NCI-H146 treated with DMSO at 0.1 percent for 48 hours (cell line): ENCODE measurements at regions not wholly inside any gene's neighbourhood (a gene's known extent, or its start where the extent isn't known, plus 50 kb on each side); places are given as distances from the start of the nearest gene placed in this dataset.

ENCODE experiments used
- DNase-seq: peaks from one replicate; lab custom pipeline; 2025; ENCODE audit not compliant: unreplicated experiment; lab: John Stamatoyannopoulos, UW

GRCh38 chr11:42571131-42571877 lies 740.5 kb upstream of the API5 start:
- DNase-seq: no peak

- no peak for DNase-seq
These were observed 739.8 kb upstream of the API5 start for GRCh38 chr11:42571878-42572610.

GRCh38 chr11:42576318-42576717 lies 735.5 kb upstream of the API5 start:
- no peak for DNase-seq

GRCh38 chr11:42589286-42589685 lies 722.5 kb upstream of the API5 start:
- no peak for DNase-seq

GRCh38 chr11:42591841-42592240 lies 720.0 kb upstream of the API5 start:
- no peak for DNase-seq

GRCh38 chr11:42593441-42593840 lies 718.4 kb upstream of the API5 start:
- no peak for DNase-seq

- DNase-seq: no peak
These were observed 715.9 kb upstream of the API5 start for GRCh38 chr11:42595876-42596275.

- no peak for DNase-seq
These were observed 715.1 kb upstream of the API5 start for GRCh38 chr11:42596576-42597145.

- DNase-seq: no peak
These were observed 713.5 kb upstream of the API5 start for GRCh38 chr11:42598341-42598740.

GRCh38 chr11:42620796-42621195 lies 691.0 kb upstream of the API5 start:
- no peak for DNase-seq

GRCh38 chr11:42625757-42626665 lies 685.8 kb upstream of the API5 start:
- DNase-seq: no peak

- no peak for DNase-seq
These were observed 680.5 kb upstream of the API5 start for GRCh38 chr11:42631220-42631843.

- no peak for DNase-seq
These were observed 664.8 kb upstream of the API5 start for GRCh38 chr11:42646959-42647358.

- no peak for DNase-seq
These were observed 663.8 kb upstream of the API5 start for GRCh38 chr11:42647993-42648392.

- no peak for DNase-seq
These were observed 660.2 kb upstream of the API5 start for GRCh38 chr11:42651621-42652020.

- DNase-seq: no peak
These were observed 654.6 kb upstream of the API5 start for GRCh38 chr11:42657169-42657568.

- no peak for DNase-seq
These were observed 649.9 kb upstream of the API5 start for GRCh38 chr11:42661942-42662341.

GRCh38 chr11:42669248-42669976 lies 642.4 kb upstream of the API5 start:
- DNase-seq: no peak

GRCh38 chr11:42674436-42674835 lies 637.4 kb upstream of the API5 start:
- DNase-seq: no peak

GRCh38 chr11:42707541-42707940 lies 604.3 kb upstream of the API5 start:
- no peak for DNase-seq
